Testis (tissue), 2 donors: ENCODE measurements at regions not wholly inside any gene's neighbourhood (a gene's known extent, or its start where the extent isn't known, plus 50 kb on each side); places are given as distances from the start of the nearest gene placed in this dataset.

Experiments used
- DNase-seq: peaks from one replicate; pipeline ENCODE4 v3.0.0-alpha.2; 2019
- H3K27ac ChIP-seq, 2 donors: fragments of 200-600 bp; sonication (generic); one replicate each; pipeline ENCODE4 v1.5.1; 2019
- H3K27me3 ChIP-seq: fragments of 200-600 bp; sonication (generic); one replicate; pipeline ENCODE4 v1.5.1; 2019
- H3K36me3 ChIP-seq: fragments of 200-600 bp; sonication (generic); one replicate; pipeline ENCODE4 v1.5.1; 2017; ENCODE audit warnings: low read depth; ENCODE audit errors: missing control alignments
- H3K4me1 ChIP-seq: fragments of 200-600 bp; sonication (generic); one replicate; pipeline ENCODE4 v1.5.1; 2019
- H3K4me3 ChIP-seq, 2 donors: fragments of 200-600 bp; sonication (generic); one replicate each; pipeline ENCODE4 v1.5.1; 2017 to 2019
- H3K9me3 ChIP-seq: fragments of 200-600 bp; sonication (generic); one replicate; pipeline ENCODE4 v1.5.1; 2017
- CTCF ChIP-seq, 3 experiments: fragments of 450-650 bp in 2 of 3; fragments of 200-600 bp in 1 of 3; sonication (generic) in 1 of 3; IDR thresholded peaks; one replicate each; pipeline ENCODE4 v1.5.1; 2016 to 2019; ENCODE audit warnings: antibody characterized with exemption in 3 of 3, mild to moderate bottlenecking in 2 of 3, moderate library complexity in 1 of 3
- POLR2A ChIP-seq: fragments of 450-650 bp; IDR thresholded peaks from one replicate; pipeline ENCODE4 v1.6.1; 2017; ENCODE audit warnings: antibody characterized with exemption, mild to moderate bottlenecking, moderate library complexity
- WGBS, 2 donors: methylation state at CpG; one replicate each; pipeline ENCODE4 v1.1.5; 2018; 5-methylcytosine and 5-hydroxymethylcytosine counted together
- intact Hi-C: fragments of 100-400 bp; cut with DNase I; formaldehyde crosslinking; loops from one replicate; pipeline ENCODE4 v1.15.1; 2023; ENCODE audit warnings: low total_unique reads

DNA sequence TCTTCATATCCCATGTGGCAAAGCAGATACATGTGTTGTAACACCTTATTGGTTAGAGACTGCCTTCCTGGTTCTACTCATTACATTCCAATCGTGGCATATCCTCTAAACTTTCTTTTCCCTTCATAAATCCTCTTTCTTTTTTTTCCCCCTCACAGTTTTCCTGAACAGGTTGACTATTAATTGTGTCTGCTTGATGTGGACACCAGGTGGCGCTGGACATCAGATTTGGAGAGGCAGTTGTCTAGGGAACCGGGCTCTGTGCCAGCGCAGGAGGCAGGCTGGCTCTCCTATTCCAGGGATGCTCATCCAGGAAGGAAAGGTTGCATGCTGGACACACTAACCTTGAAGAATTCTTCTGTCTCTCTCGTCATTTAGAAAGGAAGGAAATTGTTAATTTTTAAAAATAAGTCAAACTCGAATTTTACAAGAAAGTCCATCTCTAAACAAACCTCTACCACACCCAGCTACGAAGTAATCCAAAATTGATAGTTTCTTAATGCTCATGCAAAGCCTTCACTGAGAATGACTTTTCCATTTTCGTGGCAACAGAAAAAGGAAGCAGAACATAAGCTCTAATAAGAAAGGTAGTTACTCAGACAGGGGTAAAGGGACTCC, 59.4 kb upstream of the ASB17 start:
- Histone ChIP-seq H3K27me3 (no peaks in the 10 kb centered on the region), H3K4me3 (no peak overlapping the region), H3K27ac (no peak overlapping the region), H3K36me3 (no peaks in the 10 kb centered on the region), H3K9me3 (no peaks in the 10 kb centered on the region), H3K4me1 (no peaks in the 10 kb centered on the region)
- peak; percentile 95 for DNase-seq
- 23% methylated on average over 8 of the region's 8 CpGs for WGBS, 2 donors
- TF ChIP-seq CTCF (IDR thresholded peaks at IDR 0.05) (peak; percentile 63 to 74 (median 63)), POLR2A (no peak)
- intact Hi-C loops, result no loop called here

DNA sequence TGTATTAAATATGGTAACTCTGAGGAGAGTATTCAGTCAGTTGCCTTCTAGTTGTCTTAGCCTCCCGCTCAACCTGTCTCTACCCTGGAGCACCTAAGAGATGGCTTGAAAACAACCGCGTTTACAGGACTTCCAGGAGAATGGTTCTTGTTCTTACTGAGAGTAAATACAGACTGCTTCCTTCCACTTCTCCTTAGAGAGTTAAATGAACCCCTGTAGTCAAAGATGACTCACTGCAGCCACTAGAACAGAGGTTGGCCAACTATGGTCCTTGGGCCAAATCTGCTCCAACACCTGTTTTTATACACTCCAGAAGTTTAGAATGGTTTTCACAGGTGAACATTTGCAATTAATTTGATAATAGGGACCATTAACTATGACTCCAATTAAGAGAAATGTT, 60.1 kb upstream of the ASB17 start:
- TF ChIP-seq POLR2A (no peak), CTCF (IDR thresholded peaks at IDR 0.05) (no peak)
- Histone ChIP-seq H3K27ac (no peak overlapping the region), H3K4me1 (no peaks in the 10 kb centered on the region), H3K27me3 (no peaks in the 10 kb centered on the region), H3K9me3 (no peaks in the 10 kb centered on the region), H3K4me3 (no peak overlapping the region), H3K36me3 (no peaks in the 10 kb centered on the region)
- 83% methylated on average over 3 of the region's 3 CpGs for WGBS, 2 donors
- intact Hi-C loops, result no loop called here
- DNase-seq, result no peak

DNA sequence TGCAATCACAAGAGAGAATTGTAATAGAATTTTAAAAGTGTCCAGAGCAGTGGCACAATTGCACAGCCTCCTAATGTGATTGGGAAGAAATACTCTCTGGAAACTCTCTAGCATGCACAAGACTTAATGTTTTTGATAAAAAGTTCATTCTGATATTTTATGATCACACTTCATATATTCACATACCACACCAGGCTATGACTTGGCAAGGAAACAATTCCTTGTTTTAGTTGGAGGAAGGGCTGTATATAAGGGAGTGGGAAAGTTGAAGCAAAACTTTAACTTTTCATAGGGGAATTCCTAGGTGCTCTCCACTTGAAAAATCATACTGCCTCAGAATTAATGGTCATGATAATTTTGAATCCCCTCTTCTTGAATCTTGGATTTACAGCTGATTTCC, 61.5 kb upstream of the ASB17 start:
- H3K4me3 ChIP-seq, result no peak overlapping the region
- intact Hi-C loops, result no loop called here
- no peaks in the 10 kb centered on the region for H3K36me3 ChIP-seq
- no peak for DNase-seq
- H3K4me1 ChIP-seq, result no peaks in the 10 kb centered on the region
- no peak overlapping the region for H3K27ac ChIP-seq
- H3K9me3 ChIP-seq, result no peaks in the 10 kb centered on the region
- no peak for TF ChIP-seq POLR2A
- TF ChIP-seq CTCF (IDR thresholded peaks at IDR 0.05), result no peak
- H3K27me3 ChIP-seq, result no peaks in the 10 kb centered on the region

DNA sequence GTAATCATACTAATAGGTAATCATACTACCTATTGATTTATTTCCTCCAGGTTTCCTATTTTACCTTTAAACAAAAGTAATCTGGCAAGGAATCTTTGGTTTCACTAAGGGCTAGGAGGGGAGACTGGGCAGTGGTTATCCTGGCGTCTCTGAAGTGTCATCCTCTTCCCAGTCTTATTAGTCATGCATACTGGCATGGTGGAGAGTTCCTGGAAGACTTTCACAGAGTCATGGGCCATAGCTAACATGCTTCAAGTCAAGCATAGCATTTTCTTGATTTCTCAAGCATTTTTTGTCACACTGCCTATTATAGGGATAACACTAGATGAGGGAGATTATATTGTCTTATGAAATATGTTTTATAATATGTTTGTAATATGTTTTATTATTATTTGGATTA, 64.0 kb upstream of the ASB17 start:
- WGBS, 2 donors, result 88 to 92% methylated on average over 1 of the region's 1 CpG
- no peak for TF ChIP-seq CTCF (IDR thresholded peaks at IDR 0.05)
- TF ChIP-seq POLR2A, result no peak

GRCh38 chr1:75999034-75999433, 66.8 kb upstream of the ASB17 start:
- Histone ChIP-seq H3K9me3 (no peaks in the 10 kb centered on the region), H3K27me3 (no peaks in the 10 kb centered on the region), H3K4me3 (no peak overlapping the region), H3K36me3 (no peaks in the 10 kb centered on the region), H3K27ac (no peak overlapping the region), H3K4me1 (no peaks in the 10 kb centered on the region)
- DNase-seq, result no peak
- intact Hi-C loops, result no loop called here
- 56 to 72% methylated on average over 2 of the region's 2 CpGs for WGBS, 2 donors
- TF ChIP-seq POLR2A (no peak), CTCF (IDR thresholded peaks at IDR 0.05) (no peak)

More for the DNA sequence above, 64.0 kb upstream of the ASB17 start:
- no peak for DNase-seq
- Histone ChIP-seq H3K36me3 (no peaks in the 10 kb centered on the region), H3K4me3 (no peak overlapping the region), H3K27ac (no peak overlapping the region), H3K4me1 (no peaks in the 10 kb centered on the region), H3K27me3 (no peaks in the 10 kb centered on the region), H3K9me3 (no peaks in the 10 kb centered on the region)
- intact Hi-C loops, result no loop called here
